NCI-H146 treated with DMSO at 0.1 percent for 48 hours (cell line): ENCODE measurements at regions not wholly inside any gene's neighbourhood (a gene's known extent, or its start where the extent isn't known, plus 50 kb on each side); places are given as distances from the start of the nearest gene placed in this dataset.

Experiments
- DNase-seq: peaks from one replicate; lab custom pipeline; 2025; ENCODE audit not compliant: unreplicated experiment; lab: John Stamatoyannopoulos, UW

DNA sequence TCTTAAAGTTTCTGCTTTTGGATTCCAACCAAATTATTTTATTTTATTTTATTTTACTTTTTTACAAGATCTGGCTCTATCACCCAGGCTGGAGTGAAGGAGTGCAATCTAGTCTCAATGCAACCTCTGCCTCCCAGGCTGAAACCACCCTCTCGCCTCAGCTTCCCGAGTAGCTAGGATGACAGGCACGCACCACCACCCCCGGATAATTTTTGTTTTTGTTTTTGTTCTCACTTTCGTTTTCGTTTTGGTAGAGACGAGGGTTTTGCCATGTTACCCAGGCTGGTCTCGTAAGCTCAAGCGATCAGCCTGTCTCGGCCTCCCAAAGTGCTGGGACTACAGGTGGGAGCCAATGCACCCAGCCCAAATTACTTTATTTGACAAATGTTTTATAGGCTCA is 219.8 kb downstream of the ETS1 start:
- DNase-seq: no peak

DNA sequence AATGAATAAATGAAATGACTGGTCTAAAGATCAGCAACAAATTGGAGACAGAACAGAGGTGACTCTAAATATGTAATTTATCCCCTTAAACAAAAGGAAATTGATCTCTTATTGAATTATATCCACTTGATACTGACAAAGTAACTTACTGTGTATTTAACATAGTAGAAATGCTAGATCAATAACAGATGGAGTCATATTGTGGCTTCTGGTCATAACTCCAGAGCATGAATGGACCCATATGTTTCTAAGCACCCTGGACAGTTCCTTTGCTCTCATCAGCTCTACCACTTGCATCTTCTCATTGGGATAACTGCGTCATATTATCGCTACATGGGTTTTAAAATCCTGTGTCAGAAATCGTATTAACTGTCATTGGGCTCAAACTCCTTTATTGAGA is 222.3 kb downstream of the ETS1 start:
- DNase-seq: no peak

GRCh38 chr11:128361451-128362020 is 225.8 kb downstream of the ETS1 start:
- DNase-seq: peak; percentile 69

- DNase-seq: no peak
Measured at GRCh38 chr11:128359515-128359914, 227.8 kb downstream of the ETS1 start.

GRCh38 chr11:128357073-128357472 is 230.3 kb downstream of the ETS1 start:
- no peak for DNase-seq

DNA sequence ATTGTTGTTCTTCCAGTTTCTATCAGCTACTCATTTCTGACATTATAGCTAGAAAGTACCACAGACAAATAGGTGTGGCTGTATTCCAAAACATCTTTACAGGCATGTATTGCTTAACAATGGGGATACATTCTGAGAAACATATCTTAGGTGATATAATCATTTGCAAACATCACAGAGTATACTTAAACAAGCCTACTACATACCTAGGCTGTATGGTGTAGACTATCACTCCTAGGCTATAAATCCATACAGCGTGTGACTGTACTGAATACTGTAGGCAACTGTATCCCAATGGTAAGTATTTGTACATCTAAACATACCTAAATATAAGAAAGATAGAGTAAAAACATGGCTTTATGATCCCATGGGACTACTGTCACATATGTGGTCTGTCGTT is 231.8 kb downstream of the ETS1 start:
- DNase-seq: no peak

DNA sequence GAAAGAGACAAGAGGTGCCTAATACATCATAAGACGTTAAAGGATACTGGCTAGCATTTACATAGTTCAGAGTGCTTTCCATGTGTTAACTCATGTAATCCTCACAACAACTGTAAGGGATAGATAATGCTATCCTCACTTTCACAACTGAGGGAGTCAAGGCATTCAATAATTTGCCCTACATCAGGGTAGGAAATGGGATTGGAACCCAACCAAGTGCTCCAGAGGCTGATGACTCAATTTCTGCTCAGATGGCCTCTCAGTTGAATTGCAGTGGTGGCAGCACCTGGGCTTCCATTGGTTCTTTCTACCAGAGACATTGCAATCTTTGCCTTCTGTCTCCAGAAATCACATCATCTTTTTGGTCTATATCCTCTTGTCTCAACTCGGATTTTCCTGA is 232.9 kb downstream of the ETS1 start:
- DNase-seq: no peak

DNA sequence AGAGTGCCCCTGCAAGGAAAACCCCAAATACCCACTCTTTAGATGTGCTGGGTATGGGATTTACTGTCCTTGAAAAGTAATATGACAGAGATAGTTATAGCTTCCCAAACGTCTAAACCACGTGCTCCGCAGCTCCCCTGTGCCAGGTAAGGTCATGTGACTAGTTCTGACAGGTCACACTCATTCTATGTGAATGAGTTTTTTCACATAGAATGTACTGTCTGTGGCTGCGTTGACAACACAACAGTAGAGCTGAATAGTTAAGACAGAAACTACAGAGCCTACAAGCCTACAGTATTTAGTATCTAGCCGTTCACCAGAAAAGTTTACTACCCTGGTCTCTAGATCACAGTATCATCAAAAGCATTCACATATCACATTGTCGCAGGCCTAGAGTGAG is 236.2 kb downstream of the ETS1 start:
- DNase-seq: no peak

DNA sequence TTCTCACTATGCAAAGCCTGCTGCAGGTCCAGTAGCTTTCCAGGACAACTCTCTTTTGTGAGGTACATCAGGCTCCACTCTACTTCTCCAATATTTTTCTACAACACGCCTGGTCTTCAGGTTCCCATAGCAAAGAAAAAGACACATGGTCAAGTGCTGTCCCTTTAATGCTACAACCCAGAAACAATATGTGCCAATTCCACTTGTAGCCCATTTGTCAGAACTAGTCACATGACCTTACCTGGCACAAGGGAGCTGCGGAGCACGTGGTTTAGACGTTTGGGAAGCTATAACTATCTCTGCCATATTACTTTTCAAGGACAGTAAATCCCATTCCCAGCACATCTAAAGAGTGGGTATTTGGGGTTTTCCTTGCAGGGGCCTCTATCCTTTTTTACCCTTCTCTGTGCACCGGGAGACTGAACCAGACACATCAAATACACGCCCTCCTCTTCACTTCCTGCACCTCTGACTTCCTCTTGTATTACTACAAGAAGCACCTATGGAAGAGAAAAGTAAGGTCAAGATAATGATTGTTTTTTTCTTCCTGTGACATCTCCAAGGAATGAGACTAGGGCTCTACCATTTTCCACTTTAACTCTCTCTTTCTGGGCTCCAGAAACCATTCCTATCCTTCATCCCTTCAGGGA is 237.6 kb downstream of the ETS1 start:
- DNase-seq: no peak

DNA sequence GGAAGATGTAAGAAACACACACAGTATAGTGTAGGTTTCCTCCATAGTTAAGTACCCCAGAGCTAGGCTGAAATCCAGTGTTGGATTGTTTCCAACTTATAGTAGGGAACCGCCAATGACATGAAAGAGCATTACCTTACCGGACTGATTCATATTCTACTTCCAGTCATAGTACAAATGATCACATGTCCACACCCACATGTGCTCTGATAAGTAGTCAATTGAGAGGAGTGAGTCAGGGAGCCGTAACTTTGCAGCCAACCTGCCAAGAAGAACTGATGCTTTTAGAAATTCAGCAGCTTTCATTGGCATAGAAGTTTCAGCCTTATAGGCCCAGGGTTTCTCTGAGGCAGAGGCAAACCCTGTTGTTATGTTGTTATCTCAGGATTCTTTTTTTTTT is 240.6 kb downstream of the ETS1 start:
- DNase-seq: no peak

DNA sequence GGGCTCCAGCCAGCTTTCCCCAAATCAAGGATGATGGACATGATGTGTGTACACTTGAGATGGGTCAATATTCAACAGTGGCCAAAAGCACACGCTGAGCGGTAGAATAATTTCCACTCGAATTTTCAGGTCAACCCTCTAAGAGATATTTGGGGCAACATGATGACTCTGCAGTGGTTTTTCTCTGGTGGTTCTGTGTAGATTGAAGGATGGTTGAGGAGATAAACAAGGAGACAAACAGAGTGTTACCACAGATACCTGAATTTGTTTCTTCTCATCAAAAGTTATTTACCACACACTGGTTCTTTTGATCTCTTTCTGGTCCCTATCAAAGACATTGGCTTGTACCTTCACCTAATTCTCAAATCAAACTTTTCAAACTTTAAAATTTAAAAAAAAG is 242.0 kb downstream of the ETS1 start:
- DNase-seq: no peak

DNA sequence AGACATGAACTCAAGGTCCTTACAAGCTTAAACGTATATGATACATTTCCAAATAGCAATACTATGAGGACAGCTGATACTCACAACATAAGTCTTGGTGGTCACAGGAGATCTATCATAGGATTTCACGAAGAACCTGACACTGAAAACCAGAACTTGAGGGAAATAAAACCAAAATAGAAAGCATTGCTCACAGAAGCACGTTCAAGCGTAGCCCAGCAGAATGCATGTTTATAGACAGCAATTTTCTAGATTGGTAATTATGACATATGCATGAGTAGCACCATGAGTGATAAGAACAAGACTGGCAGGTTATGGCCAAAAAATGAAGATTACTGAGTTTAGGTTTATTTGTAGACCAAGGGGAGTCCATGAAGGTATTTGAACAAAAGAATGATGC is 243.5 kb downstream of the ETS1 start:
- no peak for DNase-seq

- no peak for DNase-seq
Measured at GRCh38 chr11:128343135-128343514, 244.2 kb downstream of the ETS1 start.

DNA sequence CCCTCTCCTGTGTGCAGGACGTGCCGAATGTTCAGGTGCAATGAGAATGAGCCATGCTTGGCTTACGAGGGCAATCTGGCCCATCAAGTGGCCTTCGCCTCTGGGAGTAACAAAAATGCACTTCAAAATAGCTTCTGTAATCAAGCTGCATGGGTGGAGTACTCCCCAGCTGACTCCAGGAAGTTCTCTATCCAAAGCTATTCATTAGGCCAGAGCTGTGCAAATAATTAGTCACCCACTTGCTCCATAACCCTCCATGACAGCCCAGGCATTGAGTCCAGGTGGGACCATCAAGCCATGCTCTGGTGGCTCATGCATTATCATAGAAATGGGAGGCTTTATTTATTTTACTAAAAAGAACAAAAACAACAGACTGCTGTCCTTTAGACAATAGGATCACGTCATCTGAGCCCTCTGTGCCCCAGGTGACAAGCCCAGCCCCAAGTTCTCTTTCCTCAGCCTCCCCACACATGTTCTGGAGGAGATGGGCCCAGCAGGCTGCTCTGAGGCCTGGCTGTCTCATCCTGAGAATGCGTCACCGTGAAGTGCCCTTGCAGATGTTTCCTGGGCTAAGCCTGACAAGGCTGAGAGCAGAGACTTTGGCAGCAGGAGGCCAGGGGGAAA is 244.7 kb downstream of the ETS1 start:
- peak; percentile 92 for DNase-seq

GRCh38 chr11:128341280-128342248 is 245.8 kb downstream of the ETS1 start:
- DNase-seq: no peak

DNA sequence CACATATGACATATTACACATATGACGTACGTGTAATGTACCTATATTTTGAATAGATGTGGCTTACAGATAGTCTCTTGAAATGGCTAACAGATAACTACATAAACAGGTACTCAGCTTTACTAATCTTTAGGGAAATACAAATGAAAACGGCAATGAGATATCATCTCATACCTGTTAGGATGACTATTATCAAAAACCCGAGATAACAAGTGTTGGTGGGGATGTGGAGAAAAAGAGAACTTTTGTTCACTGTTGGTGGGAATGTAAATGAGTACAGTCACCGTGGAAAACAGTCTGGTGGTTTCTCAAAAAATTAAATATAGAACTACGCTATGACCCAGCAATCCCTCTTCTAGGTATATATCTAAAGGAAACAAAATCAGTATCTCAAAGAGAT is 247.6 kb downstream of the ETS1 start:
- DNase-seq: no peak

DNA sequence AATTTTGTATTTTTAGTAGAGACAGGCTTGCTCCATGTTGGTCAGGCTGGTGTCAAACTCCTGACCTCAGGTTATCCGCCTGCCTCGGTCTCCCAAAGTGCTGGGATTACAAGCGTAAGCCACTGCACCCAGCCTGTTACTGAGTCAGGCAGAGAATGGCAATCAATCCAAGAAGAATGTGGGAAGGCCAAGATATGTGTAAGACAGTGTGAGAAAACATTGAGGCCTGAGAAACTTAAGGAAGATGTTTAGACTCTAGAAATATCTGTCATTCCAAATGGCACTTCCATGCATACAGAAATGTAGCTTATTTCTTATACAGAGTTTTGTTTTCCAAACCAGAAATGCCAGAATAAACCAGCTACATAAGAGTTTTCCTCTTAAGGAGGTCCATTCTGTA is 248.5 kb downstream of the ETS1 start:
- DNase-seq: no peak

- DNase-seq: no peak
Measured at GRCh38 chr11:128336203-128336602, 251.2 kb downstream of the ETS1 start.

DNA sequence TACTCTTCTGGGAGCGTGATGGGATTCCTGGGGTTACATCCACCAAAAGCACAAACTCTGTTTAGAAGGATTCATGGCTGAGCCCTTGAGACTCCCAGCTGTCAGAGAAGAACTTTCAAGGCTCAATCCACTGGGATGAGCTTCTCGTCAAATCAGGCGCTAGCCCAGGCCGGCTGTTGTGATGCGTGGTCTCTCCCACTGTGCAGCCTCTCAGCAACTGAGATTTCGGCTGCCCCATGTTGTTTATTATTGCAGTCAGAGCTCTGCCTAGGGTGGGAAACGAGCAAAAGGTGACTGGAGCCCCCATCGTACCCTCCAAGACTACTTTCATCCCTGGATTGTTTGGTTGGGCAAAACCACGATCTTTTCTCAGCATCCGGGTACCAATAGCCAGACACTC is 251.6 kb downstream of the ETS1 start:
- no peak for DNase-seq

DNA sequence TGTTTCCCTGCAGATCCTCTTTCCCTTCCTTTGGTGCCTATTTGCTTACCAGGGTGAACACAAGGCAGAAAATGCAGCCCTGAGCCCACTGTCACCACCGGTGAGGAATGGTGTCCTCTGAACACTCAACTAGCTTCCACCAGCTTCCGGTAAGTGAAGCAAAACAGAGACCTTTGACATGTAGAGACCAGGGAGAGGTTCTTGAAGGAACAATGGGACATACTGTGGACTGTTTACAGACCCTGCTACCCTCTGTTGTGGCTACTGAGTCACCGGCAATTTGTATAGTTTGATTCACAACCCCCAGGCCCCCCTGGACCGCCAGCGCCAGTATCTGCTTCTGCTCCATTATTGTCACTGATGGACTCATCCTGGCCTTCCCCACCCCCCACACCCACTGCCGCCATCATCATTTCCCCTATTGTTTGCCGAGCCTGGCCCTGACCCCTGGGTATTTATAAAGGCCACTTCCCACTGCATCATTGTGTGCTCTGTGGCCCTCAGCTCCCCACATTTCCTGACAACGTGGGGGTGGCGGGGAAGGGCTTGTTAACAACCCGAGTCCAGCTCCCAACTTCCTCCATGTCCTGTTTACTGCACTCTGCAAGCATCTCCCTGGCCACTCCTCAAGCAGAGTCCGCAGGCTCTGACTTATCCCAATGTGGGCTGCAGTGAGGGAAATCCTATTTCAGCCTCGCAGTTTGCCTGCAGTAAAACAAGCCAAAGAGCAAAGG is 252.9 kb downstream of the ETS1 start:
- DNase-seq: no peak

DNA sequence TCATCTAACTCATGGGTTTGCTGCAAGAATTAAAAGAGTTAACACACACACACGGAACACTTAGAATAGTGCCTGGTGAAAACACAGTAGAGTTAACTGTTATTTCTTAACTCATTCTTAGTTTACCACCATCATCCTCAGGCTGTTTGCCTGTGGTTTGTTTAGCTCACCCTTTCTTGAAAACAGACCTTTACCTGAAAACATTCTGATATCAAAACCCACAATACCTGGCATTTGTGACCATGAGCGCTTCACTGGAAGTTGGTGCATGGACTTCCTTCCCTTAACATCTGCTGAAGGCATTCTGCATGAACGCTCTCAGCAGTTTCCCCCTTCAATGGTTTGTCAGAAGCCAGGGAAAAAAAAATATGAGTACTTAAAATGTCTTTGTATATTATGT is 256.0 kb downstream of the ETS1 start:
- DNase-seq: no peak
